ENCODE measurements at regions not wholly inside any gene's neighbourhood (a gene's known extent, or its start where the extent isn't known, plus 50 kb on each side); places are given as distances from the start of the nearest gene placed in this dataset.

DNA sequence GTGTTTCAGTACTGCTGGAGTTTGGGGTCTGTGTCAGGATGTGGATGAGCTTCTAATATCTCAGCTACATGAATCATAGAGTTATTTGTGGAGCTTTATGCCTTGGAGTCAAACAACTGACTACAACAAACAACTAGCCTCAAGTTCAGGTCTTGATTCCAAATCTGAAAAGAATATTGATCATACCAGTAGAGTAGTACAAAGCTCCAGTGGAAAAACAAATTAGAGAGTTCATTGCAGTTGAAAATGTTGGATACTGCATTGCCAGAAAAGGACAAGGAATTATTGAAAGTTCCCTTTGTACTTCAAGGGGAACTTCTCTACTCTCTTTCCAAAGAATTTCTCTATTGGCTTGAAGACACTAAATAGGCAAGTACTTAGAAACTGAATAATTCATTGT, 117.6 kb upstream of the CTTNBP2 start:
- Histone ChIP-seq H3K4me1 (no peaks in the 10 kb centered on the region), H3K9me3 (no peaks in the 10 kb centered on the region), H3K27ac (no peak overlapping the region), H3K4me3 (no peak overlapping the region), H3K4me2 (no peak overlapping the region)
- POLR2A ChIA-PET = no interaction called here
- CTCF ChIA-PET = no interaction called here
- DNase-seq (ENCODE audit: low read depth in 1 of 2, low spot score in 1 of 2) (no peak), ATAC-seq (no peak), FAIRE-seq (no peak)
- TF ChIP-seq MAZ (IDR thresholded peaks at IDR 0.05; ENCODE audit: borderline replicate concordance, low read depth, low read length) = no peak
- TF ChIP-seq HOXB5 (CRISPR knock-in tag; IDR thresholded peaks at IDR 0.05) = no peak
- TF ChIP-seq, protein P1, sequence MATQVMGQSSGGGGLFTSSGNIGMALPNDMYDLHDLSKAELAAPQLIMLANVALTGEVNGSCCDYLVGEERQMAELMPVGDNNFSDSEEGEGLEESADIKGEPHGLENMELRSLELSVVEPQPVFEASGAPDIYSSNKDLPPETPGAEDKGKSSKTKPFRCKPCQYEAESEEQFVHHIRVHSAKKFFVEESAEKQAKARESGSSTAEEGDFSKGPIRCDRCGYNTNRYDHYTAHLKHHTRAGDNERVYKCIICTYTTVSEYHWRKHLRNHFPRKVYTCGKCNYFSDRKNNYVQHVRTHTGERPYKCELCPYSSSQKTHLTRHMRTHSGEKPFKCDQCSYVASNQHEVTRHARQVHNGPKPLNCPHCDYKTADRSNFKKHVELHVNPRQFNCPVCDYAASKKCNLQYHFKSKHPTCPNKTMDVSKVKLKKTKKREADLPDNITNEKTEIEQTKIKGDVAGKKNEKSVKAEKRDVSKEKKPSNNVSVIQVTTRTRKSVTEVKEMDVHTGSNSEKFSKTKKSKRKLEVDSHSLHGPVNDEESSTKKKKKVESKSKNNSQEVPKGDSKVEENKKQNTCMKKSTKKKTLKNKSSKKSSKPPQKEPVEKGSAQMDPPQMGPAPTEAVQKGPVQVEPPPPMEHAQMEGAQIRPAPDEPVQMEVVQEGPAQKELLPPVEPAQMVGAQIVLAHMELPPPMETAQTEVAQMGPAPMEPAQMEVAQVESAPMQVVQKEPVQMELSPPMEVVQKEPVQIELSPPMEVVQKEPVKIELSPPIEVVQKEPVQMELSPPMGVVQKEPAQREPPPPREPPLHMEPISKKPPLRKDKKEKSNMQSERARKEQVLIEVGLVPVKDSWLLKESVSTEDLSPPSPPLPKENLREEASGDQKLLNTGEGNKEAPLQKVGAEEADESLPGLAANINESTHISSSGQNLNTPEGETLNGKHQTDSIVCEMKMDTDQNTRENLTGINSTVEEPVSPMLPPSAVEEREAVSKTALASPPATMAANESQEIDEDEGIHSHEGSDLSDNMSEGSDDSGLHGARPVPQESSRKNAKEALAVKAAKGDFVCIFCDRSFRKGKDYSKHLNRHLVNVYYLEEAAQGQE (IDR thresholded peaks at IDR 0.05) = no peak
- no peak for TF ChIP-seq ZC3H11A (IDR thresholded peaks at IDR 0.05)
- TF ChIP-seq HOXA7 (CRISPR knock-in tag; IDR thresholded peaks at IDR 0.05) = no peak
- no peak for TF ChIP-seq NFE2L2 (conservative IDR thresholded peaks at IDR 0.05; ENCODE audit: low read length)
- no peak for TF ChIP-seq CHD2 (IDR thresholded peaks at IDR 0.05; ENCODE audit: low read length, partially characterized antibody)
- TF ChIP-seq, protein P2, sequence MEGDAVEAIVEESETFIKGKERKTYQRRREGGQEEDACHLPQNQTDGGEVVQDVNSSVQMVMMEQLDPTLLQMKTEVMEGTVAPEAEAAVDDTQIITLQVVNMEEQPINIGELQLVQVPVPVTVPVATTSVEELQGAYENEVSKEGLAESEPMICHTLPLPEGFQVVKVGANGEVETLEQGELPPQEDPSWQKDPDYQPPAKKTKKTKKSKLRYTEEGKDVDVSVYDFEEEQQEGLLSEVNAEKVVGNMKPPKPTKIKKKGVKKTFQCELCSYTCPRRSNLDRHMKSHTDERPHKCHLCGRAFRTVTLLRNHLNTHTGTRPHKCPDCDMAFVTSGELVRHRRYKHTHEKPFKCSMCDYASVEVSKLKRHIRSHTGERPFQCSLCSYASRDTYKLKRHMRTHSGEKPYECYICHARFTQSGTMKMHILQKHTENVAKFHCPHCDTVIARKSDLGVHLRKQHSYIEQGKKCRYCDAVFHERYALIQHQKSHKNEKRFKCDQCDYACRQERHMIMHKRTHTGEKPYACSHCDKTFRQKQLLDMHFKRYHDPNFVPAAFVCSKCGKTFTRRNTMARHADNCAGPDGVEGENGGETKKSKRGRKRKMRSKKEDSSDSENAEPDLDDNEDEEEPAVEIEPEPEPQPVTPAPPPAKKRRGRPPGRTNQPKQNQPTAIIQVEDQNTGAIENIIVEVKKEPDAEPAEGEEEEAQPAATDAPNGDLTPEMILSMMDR (IDR thresholded peaks at IDR 0.05) = no peak
- no peak for TF ChIP-seq RNF2 (IDR thresholded peaks at IDR 0.05; ENCODE audit: borderline replicate concordance, low read depth)
- no peak for TF ChIP-seq KDM5A (IDR thresholded peaks at IDR 0.05)
- TF ChIP-seq, protein P3, sequence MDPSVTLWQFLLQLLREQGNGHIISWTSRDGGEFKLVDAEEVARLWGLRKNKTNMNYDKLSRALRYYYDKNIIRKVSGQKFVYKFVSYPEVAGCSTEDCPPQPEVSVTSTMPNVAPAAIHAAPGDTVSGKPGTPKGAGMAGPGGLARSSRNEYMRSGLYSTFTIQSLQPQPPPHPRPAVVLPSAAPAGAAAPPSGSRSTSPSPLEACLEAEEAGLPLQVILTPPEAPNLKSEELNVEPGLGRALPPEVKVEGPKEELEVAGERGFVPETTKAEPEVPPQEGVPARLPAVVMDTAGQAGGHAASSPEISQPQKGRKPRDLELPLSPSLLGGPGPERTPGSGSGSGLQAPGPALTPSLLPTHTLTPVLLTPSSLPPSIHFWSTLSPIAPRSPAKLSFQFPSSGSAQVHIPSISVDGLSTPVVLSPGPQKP (IDR thresholded peaks at IDR 0.05; ENCODE audit: low read depth, low read length) = no peak
- no peak for TF ChIP-seq POLR2A (IDR thresholded peaks at IDR 0.05; ENCODE audit: low read length)
- no peak for TF ChIP-seq ZFP36 (IDR thresholded peaks at IDR 0.05; ENCODE audit: borderline replicate concordance, partially characterized antibody)

DNA sequence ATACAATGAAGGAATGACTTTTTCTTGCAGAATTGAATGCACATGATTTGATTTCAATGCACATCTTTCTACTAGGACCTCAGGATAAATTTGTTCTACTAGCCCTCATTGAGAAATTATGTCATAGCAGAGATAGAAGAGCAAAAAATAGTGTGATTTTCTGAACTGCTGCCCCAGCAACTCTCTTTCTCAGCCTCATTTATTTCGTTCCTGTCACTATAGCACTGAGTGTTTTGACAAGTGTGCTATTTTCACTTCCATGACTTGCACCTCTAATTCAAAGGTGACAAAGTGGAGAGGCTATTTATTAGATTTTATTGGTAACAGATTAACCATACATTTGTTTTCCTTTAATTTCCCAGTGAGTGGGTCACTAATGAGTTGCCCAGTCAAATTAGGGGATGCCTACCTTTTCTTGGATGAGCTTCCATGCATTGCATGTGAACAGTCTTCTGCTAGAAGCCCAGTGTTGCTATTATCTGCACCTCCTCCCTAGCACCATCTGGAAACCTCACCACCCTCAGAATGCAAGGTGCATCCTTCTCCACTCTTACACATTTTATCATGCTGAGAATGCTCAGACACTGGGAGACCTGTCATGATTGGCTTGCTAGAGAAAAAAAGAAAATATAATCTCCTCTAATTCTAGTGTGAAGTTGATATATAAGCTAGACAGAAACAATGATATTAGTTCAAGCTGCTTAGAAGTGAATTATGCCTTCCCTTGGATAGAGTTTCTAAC, 119.6 kb upstream of the CTTNBP2 start:
- Histone ChIP-seq H3K4me2 (no peak overlapping the region), H3K9me3 (no peaks in the 10 kb centered on the region), H3K4me3 (no peak overlapping the region), H3K27ac (no peak overlapping the region), H3K4me1 (peaks cover 3% of the 10 kb centered on the region; the same call in 1 of the 3 replicates)
- CTCF ChIA-PET = interaction anchor here (0.6 to 1.5 kb wide), 6 partner anchors 8 to 24 kb away, joined by 3 to 5 read pairs (median 3); no protein-coding TSS in a partner anchor
- FAIRE-seq (no peak), ATAC-seq (no peak), DNase-seq (ENCODE audit: low read depth in 1 of 2, low spot score in 1 of 2) (no peak)
- TF ChIP-seq, protein P4, sequence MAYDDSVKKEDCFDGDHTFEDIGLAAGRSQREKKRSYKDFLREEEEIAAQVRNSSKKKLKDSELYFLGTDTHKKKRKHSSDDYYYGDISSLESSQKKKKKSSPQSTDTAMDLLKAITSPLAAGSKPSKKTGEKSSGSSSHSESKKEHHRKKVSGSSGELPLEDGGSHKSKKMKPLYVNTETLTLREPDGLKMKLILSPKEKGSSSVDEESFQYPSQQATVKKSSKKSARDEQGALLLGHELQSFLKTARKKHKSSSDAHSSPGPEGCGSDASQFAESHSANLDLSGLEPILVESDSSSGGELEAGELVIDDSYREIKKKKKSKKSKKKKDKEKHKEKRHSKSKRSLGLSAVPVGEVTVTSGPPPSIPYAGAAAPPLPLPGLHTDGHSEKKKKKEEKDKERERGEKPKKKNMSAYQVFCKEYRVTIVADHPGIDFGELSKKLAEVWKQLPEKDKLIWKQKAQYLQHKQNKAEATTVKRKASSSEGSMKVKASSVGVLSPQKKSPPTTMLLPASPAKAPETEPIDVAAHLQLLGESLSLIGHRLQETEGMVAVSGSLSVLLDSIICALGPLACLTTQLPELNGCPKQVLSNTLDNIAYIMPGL (CRISPR knock-in tag; IDR thresholded peaks at IDR 0.05; ENCODE audit: borderline replicate concordance) = no peak
- TF ChIP-seq CBX8 (IDR thresholded peaks at IDR 0.05) (no peak), ZNF302 (CRISPR knock-in tag; IDR thresholded peaks at IDR 0.05) (no peak), ZC3H11A (IDR thresholded peaks at IDR 0.05) (no peak)
- WGBS (ENCODE audit: missing lambda C conversion rate) = 0% methylated on average over 1 of the region's 1 CpG
- POLR2A ChIA-PET = no interaction called here

All from A549 (cell line).